ENCODE measurements at regions not wholly inside any gene's neighbourhood (a gene's known extent, or its start where the extent isn't known, plus 50 kb on each side); places are given as distances from the start of the nearest gene placed in this dataset.

GRCh38 chr3:34284959-34285826 lies 486.8 kb downstream of the PDCD6IP start (continued):
- TF ChIP-seq ZNF462 (CRISPR knock-in tag; IDR thresholded peaks at IDR 0.05): no peak
- TF ChIP-seq, protein P1, sequence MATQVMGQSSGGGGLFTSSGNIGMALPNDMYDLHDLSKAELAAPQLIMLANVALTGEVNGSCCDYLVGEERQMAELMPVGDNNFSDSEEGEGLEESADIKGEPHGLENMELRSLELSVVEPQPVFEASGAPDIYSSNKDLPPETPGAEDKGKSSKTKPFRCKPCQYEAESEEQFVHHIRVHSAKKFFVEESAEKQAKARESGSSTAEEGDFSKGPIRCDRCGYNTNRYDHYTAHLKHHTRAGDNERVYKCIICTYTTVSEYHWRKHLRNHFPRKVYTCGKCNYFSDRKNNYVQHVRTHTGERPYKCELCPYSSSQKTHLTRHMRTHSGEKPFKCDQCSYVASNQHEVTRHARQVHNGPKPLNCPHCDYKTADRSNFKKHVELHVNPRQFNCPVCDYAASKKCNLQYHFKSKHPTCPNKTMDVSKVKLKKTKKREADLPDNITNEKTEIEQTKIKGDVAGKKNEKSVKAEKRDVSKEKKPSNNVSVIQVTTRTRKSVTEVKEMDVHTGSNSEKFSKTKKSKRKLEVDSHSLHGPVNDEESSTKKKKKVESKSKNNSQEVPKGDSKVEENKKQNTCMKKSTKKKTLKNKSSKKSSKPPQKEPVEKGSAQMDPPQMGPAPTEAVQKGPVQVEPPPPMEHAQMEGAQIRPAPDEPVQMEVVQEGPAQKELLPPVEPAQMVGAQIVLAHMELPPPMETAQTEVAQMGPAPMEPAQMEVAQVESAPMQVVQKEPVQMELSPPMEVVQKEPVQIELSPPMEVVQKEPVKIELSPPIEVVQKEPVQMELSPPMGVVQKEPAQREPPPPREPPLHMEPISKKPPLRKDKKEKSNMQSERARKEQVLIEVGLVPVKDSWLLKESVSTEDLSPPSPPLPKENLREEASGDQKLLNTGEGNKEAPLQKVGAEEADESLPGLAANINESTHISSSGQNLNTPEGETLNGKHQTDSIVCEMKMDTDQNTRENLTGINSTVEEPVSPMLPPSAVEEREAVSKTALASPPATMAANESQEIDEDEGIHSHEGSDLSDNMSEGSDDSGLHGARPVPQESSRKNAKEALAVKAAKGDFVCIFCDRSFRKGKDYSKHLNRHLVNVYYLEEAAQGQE (IDR thresholded peaks at IDR 0.05; ENCODE audit: unreplicated experiment): no peak
- TF ChIP-seq STAT1 (IDR thresholded peaks at IDR 0.05; ENCODE audit: unreplicated experiment): no peak
- TF ChIP-seq EZH2phosphoT487 (IDR thresholded peaks at IDR 0.05; ENCODE audit: unreplicated experiment): no peak
- no peak for TF ChIP-seq EZH2 (IDR thresholded peaks at IDR 0.05; ENCODE audit: low read depth, unreplicated experiment)
- TF ChIP-seq JUNB (IDR thresholded peaks at IDR 0.05; ENCODE audit: unreplicated experiment): no peak
- no peak for TF ChIP-seq ZNF331 (CRISPR knock-in tag; IDR thresholded peaks at IDR 0.05; ENCODE audit: low read depth)

All from GM23338 (cell line).